GM18858 (cell line): ENCODE measurements at regions not wholly inside any gene's neighbourhood (a gene's known extent, or its start where the extent isn't known, plus 50 kb on each side); places are given as distances from the start of the nearest gene placed in this dataset.

Experiments
- ATAC-seq: cut with Tn5 transposase; IDR thresholded peaks from one replicate; pipeline ENCODE4 v1.9.1; 2021; ENCODE audit not compliant: unreplicated experiment

DNA sequence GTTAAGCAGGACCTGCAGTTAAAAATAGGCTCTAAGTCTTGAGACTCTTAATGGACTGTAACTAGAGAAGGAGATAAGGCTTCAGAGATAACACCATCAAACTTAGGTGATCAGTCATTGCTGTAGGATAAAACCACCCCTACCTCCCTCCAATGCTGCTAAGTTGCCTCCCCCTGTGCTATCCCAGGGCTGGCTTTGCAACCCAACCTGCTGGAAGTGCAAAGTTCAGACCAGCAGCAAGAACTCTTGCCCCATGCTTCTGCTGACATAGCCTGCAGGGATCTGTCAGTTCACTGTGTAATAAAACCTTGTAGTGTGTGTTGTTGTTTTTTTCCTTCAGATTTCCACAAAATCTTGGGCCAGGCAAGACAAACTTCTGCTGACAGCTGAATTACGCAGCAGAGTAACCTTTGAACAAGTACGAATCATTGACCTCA, 57.4 kb upstream of the EPB41L3 start:
- ATAC-seq: no peak

DNA sequence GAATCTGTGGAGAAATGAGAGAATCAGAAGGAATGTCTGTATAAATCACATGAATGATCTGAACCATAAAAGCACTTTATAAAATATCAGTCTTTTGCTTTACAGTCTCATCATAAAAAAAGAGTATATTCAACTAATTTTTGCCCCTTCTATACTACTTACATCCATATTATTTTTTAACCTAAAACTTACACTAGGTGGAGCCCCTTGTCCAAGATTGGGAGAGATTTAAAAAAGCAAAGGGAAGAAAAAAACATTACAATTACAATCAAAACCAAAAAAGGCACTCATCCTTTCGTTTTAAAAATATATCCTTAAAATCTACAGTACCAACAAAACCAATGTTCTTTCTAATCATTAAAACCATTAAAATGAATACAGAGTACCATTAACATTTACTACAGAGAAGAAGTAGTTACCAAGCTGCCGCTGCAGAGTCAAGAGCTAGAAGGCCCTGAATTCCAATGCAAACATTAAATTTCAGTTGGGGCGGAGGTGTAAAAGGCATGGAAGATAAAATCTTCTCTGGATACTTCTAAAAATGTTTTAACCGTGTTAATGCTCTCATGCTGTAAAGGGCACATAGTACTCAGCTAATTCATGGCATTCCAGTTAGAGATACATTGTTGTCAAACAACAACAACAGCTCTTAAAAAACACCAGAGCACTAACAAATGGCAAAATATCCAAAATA, 56.7 kb upstream of the EPB41L3 start:
- no peak for ATAC-seq

DNA sequence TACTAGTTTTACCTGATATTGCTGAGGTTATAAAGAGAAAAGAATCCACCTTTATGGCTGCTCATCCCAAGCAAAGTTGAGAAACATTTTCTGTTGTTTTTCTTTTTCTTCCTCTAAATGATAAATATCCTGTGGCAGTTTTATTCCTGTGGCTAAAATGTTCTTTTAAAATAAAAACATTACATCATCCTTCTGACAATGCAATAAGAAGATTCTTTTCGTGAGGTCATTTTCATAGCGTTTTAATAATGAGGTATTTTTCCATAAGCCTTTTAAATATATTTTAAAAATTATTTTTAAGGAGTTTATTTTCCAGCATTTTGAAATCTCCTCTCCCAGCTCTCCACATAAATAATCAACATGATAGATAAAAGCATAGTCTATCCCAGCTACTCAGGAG, 52.8 kb upstream of the EPB41L3 start:
- no peak for ATAC-seq
